Lower lobe of right lung (tissue), 2 donors: ENCODE measurements at regions not wholly inside any gene's neighbourhood (a gene's known extent, or its start where the extent isn't known, plus 50 kb on each side); places are given as distances from the start of the nearest gene placed in this dataset.

ENCODE experiments used
- ATAC-seq, 2 donors: fragments of 200-7000 bp; cut with Tn5 transposase; one replicate each; pipeline ENCODE4 v1.9.1; 2020 to 2022; ENCODE audit warnings: mild to moderate bottlenecking in 2 of 2, moderate library complexity in 2 of 2
- DNase-seq: peaks from one replicate; pipeline ENCODE4 v3.0.0-alpha.2; 2020
- H3K27ac ChIP-seq: fragments of 200-600 bp; one replicate; pipeline ENCODE4 v1.8.0; 2022
- H3K27me3 ChIP-seq: fragments of 200-600 bp; one replicate; pipeline ENCODE4 v1.8.0; 2022; ENCODE audit warnings: low read depth
- H3K36me3 ChIP-seq: fragments of 200-600 bp; one replicate; pipeline ENCODE4 v1.8.0; 2022; ENCODE audit warnings: mild to moderate bottlenecking
- H3K4me1 ChIP-seq: fragments of 200-600 bp; one replicate; pipeline ENCODE4 v1.8.0; 2022
- H3K4me3 ChIP-seq: fragments of 200-600 bp; one replicate; pipeline ENCODE4 v1.8.0; 2022; ENCODE audit warnings: mild to moderate bottlenecking
- H3K9me3 ChIP-seq: fragments of 200-600 bp; one replicate; pipeline ENCODE4 v1.8.0; 2022
- intact Hi-C: fragments of 100-400 bp; cut with DNase I; formaldehyde crosslinking; loops from one replicate; pipeline ENCODE4 v1.11.0; 2022
- TF ChIP-seq, protein P1 (sequence below): fragments of 200-600 bp; IDR thresholded peaks from one replicate; pipeline ENCODE4 v1.8.0; 2022; ENCODE audit warnings: antibody characterized with exemption, mild to moderate bottlenecking
- donor health status: DM: no; HTN: yes; CAD: no; lungs with severe emphysema.

DNA sequence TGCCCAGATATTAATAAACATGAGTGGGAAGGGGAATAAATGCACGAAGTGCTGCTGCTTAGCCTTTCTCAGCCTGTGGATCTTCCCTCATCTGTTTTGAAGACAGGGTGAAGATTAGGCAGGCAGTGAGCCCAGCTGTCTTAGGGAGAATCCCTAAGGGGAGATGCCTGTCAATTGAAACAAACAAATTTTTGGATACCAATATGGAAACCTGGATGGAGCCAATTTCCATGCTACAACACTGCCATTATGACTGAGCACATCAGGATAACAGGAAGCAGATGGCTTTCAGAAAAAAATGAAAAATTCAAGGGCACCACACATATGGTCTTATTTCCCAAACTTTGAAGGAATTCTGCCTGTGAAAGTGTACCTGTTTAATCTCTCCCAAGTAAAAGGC, 80.3 kb downstream of the HMHB1 start:
- TF ChIP-seq, protein P1, sequence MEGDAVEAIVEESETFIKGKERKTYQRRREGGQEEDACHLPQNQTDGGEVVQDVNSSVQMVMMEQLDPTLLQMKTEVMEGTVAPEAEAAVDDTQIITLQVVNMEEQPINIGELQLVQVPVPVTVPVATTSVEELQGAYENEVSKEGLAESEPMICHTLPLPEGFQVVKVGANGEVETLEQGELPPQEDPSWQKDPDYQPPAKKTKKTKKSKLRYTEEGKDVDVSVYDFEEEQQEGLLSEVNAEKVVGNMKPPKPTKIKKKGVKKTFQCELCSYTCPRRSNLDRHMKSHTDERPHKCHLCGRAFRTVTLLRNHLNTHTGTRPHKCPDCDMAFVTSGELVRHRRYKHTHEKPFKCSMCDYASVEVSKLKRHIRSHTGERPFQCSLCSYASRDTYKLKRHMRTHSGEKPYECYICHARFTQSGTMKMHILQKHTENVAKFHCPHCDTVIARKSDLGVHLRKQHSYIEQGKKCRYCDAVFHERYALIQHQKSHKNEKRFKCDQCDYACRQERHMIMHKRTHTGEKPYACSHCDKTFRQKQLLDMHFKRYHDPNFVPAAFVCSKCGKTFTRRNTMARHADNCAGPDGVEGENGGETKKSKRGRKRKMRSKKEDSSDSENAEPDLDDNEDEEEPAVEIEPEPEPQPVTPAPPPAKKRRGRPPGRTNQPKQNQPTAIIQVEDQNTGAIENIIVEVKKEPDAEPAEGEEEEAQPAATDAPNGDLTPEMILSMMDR, result no peak
- Histone ChIP-seq H3K27ac (no peak overlapping the region), H3K4me3 (no peak overlapping the region), H3K36me3 (no peaks in the 10 kb centered on the region), H3K4me1 (peaks cover 6% of the 10 kb centered on the region), H3K27me3 (no peaks in the 10 kb centered on the region), H3K9me3 (no peaks in the 10 kb centered on the region)
- ATAC-seq (no peak), DNase-seq (no peak)
- intact Hi-C loops, result no loop called here

DNA sequence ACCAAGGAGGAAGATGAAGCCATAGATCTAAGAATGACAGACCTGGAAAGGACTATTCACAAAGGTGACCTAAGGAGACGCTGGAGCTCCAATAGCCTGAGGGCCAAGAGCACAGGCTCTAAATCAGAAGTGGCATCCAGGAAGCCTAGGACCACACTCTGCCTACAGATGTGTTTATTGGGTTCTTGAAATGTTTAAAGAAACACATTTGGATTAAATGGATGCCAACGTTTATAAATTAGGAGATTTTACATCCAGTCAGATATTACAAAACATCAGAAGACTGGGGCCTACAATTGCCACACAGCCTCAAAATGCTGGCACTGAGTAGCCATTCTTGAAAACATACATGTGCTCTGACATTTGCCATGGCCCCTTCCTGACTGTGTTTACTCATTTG, 80.9 kb downstream of the HMHB1 start:
- TF ChIP-seq, protein P1, result no peak
- ATAC-seq, result no peak
- intact Hi-C loops, result no loop called here

DNA sequence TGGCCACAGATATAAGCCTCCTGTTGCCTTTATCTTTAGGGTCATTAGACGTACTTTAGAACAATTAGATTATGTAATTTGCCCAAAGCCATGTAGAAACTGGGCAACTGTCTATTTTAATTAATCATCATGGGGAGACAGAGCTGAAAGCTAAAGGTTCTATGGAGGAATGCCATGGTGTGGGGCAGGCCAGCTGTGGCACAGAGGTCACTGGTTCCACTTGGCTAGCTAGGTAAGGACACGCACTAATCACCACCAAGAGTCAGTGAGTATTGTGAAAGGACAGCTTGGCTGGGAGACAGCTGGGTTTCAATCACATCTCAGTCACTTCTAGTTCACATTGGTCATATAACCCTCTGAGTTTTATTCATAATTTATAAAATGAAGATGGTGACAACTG, 81.7 kb downstream of the HMHB1 start:
- no peak for ATAC-seq
- Histone ChIP-seq H3K27ac (no peak overlapping the region), H3K9me3 (no peaks in the 10 kb centered on the region), H3K4me3 (no peak overlapping the region), H3K36me3 (no peaks in the 10 kb centered on the region), H3K4me1 (peaks cover 4% of the 10 kb centered on the region), H3K27me3 (no peaks in the 10 kb centered on the region)
- no peak for DNase-seq
- intact Hi-C loops, result no loop called here
- TF ChIP-seq, protein P1, result no peak

More for the DNA sequence above, 80.9 kb downstream of the HMHB1 start:
- Histone ChIP-seq H3K27me3 (no peaks in the 10 kb centered on the region), H3K36me3 (no peaks in the 10 kb centered on the region), H3K27ac (no peak overlapping the region), H3K4me3 (no peak overlapping the region), H3K9me3 (no peaks in the 10 kb centered on the region), H3K4me1 (peaks cover 4% of the 10 kb centered on the region)
- DNase-seq, result no peak

DNA sequence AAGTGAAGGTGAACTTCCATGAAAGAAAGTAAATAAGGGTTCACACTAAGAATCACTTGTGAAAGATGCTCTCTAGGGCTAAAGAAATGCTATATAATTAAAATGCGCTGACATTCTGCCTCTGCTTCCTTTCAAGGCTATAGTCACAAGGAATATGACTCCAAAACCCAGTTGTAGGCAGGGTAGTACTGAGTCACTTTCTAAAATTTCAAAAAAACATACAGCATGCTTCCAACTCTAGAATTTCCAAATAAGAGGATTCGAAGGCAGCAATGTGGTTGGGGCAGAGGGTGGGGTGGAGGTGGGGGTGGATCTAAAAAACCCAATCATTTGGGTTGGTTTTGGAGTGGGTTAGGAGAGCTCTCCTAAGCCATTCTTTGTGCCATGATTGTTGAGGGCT, 84.6 kb downstream of the HMHB1 start:
- Histone ChIP-seq H3K9me3 (no peaks in the 10 kb centered on the region), H3K36me3 (no peaks in the 10 kb centered on the region), H3K4me3 (no peak overlapping the region), H3K27ac (no peak overlapping the region), H3K27me3 (no peaks in the 10 kb centered on the region), H3K4me1 (peaks cover 4% of the 10 kb centered on the region)
- intact Hi-C loops, result no loop called here
- ATAC-seq, result no peak
- TF ChIP-seq, protein P1, result no peak
- no peak for DNase-seq

DNA sequence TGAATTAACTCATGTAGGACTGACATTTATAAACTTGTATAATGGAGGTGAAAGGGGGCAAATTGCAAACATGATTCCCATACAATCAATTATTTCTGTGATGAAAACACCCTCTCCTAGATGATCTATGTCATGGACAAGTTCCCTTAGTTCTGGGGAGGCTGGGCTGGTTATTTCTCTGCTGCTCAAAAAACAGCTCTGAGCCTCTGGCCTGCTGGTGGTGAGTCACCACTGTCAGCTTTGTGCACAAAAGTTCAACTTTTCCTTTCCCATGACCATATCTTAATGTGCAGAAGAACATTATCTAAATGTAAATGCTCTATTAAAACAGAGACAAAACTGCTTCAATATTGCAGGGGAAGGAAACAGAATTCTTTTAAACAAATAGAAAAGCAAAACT, 85.0 kb downstream of the HMHB1 start:
- H3K4me1 ChIP-seq, result peaks cover 4% of the 10 kb centered on the region
- H3K27me3 ChIP-seq, result no peaks in the 10 kb centered on the region
- ATAC-seq (no peak), DNase-seq (no peak)
- TF ChIP-seq, protein P1, result no peak
- no peaks in the 10 kb centered on the region for H3K9me3 ChIP-seq
- H3K27ac ChIP-seq, result no peak overlapping the region
- intact Hi-C loops, result no loop called here
- no peak overlapping the region for H3K4me3 ChIP-seq
- H3K36me3 ChIP-seq, result no peaks in the 10 kb centered on the region

DNA sequence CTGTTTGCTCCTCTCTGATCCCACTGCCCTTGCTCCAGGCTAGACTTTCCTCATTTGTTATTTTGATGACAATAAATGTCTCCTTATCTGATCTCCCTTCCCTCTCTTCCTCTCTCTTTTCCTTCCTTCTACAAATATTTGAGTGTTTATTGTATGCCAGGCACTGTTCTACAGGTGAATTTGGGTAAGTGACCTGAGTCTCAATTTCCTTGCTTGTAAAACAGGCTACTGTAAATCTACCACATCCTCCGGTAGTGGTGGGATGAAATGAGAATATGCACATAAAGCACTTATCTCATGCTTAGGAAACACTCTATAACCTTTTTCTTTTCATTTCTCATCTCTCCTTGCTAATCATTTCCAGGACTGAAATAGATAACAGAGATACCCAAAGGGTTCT, 86.4 kb downstream of the HMHB1 start:
- Histone ChIP-seq H3K4me1 (peaks cover 4% of the 10 kb centered on the region), H3K9me3 (no peaks in the 10 kb centered on the region), H3K27ac (no peak overlapping the region), H3K36me3 (no peaks in the 10 kb centered on the region), H3K27me3 (no peaks in the 10 kb centered on the region), H3K4me3 (no peak overlapping the region)
- ATAC-seq (no peak), DNase-seq (no peak)
- intact Hi-C loops, result no loop called here
- TF ChIP-seq, protein P1, result no peak
